Stimulated activated CD4-positive, alpha-beta T cell treated with anti-CD3 and anti-CD28 coated beads, Interleukin-1b, Interleukin-23, amount 100 ng/mL, for 48 hours (primary cell): ENCODE measurements at regions not wholly inside any gene's neighbourhood (a gene's known extent, or its start where the extent isn't known, plus 50 kb on each side); places are given as distances from the start of the nearest gene placed in this dataset.

ENCODE experiments used
- DNase-seq: peaks from one replicate; pipeline ENCODE4 v3.0.0-alpha.2; 2020

- no peak for DNase-seq
Observed at GRCh38 chr7:35437619-35438275, 183.8 kb upstream of the TBX20 start.

DNA sequence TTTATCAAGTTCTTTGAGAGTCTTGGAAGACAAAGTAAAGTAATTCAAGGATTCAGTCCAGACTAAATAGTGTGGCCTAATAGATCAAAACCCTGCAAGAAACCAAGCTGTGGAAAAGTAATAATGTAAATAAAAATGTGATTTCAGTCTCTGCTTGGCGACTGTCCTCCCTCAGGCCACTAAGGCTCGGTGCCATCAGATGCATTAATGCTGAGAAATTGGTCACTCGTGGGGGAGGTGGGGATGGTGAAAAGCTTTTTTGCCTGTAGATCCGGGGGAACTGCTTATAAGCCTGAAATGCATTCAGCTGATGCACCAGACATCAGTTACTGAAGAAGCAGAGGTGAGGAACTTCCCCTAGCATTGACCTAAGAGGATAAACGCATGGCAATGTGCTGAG lies 182.6 kb upstream of the TBX20 start:
- DNase-seq, result no peak

GRCh38 chr7:35430547-35431153 lies 176.8 kb upstream of the TBX20 start:
- DNase-seq, result peak; percentile 12

DNA sequence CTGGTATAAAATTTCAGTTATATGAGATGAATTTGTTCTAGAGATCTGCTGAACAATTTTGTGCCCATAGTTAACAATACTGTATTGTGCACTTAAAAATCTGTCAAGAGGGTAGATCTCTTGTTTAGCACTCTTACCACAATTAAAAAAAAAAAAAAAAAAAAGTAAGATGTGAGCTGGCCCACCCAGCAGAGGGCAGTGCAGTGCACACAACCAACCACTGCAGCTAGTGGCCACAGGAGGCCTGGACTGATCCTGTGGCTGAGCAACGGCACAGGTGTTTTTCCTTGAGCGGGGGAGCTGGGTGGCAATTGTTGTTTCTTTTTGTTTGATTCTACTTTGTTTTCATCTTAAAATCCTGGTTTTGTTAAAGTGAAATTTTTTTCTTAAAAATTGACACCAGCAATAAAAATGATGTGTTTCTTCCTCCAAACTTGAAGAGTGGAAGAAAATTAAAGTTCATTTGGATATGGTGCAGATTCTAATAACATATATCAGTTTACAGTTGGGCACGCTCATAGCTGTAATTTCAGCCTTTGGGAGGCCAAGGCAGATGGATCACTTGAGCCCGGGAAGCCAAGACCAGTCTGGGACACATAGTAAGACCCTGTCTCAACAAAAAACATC lies 171.1 kb upstream of the TBX20 start:
- DNase-seq, result peak; percentile 41

DNA sequence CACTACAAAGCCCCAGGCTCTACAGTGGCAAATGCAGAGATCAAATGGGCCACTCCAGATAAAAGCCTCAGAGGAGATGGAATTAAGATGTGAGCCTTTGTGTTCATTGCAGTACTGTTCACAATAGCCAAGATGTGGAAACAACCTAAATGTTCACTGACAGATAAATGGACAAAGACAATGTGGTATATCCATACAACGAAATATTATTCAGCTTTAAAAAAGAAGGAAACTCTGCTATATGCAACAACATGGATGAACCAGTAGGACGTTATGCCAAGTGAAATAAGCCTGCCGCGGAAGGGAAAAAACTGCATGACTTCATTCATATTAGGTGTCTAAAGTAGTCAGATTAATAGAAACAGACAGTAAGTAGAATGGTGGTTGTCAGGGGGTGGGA lies 170.5 kb upstream of the TBX20 start:
- no peak for DNase-seq

DNA sequence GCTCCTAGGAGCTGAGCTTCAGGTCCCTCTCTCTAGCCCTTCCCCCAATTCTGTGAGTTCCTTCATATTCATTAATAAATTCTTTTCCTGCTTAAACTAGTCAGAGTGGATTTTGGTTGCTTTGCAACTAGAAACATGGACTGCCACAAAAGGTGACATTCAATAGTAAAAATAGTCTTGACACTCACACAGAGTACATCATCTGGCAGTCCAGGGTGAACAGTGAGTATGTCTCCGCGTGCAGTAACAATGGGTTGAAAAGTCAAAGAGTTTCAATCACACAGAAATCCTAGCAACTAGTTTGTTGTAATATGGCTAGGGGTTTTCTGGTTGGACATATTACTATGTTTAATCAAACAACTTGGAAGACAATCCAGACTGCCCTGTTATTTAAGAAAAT lies 168.8 kb upstream of the TBX20 start:
- no peak for DNase-seq

DNA sequence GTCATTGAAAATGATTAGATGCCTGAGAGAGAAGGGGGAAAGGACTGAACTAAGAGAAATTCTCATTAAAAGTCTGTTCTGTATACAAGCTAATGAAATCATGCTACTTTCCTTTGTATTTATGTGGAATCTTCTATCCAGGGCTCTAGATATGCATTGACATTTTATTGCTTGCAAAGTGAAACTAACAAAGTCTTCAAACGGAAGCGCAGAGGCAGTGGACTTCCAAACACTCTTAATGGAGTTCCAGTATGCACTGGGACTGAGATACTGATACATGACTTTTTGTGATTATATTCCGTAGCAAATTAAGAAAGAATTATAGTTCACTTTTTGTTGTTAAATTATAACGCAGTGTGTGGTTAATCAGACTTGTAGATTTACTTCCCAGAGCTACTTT lies 166.8 kb upstream of the TBX20 start:
- no peak for DNase-seq

DNA sequence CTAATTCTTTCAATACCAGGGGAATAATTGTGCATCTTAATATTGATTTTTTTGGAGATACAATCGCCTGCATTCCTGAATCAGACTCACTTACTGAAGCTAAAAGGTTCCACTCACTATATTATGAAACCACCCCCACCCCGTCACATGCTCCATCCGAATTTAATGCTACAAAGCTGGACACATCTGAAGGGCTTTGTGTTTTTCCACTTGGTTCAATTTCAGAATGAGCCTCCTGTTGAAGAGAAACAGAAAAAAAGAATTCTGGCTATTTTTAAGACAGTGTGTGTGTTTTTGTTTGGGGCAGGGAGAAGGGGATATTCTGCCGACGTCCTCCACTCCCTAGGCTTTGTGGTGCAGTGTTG lies 165.5 kb upstream of the TBX20 start:
- no peak for DNase-seq

DNA sequence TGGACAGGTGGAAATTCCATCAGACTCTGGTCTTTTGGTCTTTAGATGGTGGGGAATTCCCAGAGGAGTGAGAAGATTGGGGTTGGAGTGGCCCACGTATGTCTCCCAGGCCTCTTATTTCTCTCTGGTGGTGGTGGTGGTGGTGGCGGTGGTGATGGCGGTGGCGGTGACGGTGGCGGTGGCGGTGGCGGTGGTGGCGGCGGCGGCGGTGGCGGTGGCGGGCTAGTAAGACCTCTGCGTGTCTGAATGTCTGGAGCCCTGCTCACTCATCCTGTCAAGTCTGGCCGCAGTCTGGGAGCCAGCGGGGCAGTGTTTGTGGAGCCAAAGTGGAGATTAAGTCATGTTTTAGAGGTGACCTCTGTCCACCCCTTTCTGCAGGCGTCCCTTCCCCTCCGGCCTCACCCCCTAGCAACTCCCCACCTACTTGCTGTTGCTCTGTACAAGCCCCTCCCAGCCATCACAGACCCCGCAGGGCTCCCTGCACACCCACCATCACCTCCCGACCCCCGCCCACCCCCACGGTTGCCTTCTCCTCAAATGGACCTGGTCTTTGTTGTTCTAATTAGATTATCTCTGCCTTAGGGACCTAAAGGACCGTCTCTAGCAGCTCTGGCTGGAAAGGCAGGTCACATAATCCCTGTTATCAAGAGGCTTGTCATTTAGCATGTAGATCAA lies 165.0 kb upstream of the TBX20 start:
- DNase-seq, result no peak

GRCh38 chr7:35416568-35416967 lies 162.7 kb upstream of the TBX20 start:
- DNase-seq, result no peak

GRCh38 chr7:35415411-35415822 lies 161.5 kb upstream of the TBX20 start:
- DNase-seq, result no peak

GRCh38 chr7:35411331-35411730 lies 157.4 kb upstream of the TBX20 start:
- DNase-seq, result no peak

- DNase-seq, result no peak
Observed at GRCh38 chr7:35405461-35405860, 151.6 kb upstream of the TBX20 start.

- DNase-seq, result no peak
Observed at GRCh38 chr7:35401217-35401879, 147.4 kb upstream of the TBX20 start.

GRCh38 chr7:35399840-35400239 lies 145.9 kb upstream of the TBX20 start:
- DNase-seq, result no peak

DNA sequence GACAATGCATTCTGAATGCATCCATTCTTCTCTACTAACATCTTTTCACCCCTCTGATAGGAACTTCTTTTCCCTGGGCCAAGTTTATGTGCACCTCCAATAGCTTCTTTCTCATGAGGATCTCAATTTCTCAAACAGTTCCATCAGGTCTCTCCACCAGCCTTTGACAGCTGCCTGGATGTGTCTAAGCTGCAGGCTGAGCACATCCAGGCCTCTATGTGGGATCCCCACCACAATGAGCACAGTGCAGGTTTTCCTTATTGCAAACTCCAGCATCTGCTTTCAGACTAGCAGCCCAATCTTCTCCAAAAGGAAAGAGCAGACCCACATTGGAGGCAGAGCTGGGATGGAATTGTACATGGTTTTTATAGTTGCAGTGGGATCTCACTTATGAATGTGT lies 145.3 kb upstream of the TBX20 start:
- no peak for DNase-seq

DNA sequence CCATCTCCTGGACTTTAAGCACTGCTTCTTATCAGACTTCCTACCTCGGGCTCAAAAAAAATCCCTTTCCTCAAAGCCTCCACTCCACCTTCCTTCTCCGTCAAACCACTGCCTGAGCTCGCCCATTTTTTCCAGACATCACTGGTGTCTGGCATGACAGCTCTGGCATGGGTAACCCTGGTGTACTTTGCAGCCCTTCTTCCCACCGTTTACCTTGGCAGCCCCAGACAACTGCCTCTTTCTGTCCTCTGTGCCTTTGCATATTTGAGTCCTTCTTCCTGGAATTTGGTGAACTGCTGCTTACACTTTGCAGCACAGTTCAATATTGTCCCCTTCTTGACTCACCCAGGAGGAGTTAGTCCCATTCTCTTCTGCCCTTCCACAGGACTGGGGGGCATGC lies 144.6 kb upstream of the TBX20 start:
- no peak for DNase-seq

DNA sequence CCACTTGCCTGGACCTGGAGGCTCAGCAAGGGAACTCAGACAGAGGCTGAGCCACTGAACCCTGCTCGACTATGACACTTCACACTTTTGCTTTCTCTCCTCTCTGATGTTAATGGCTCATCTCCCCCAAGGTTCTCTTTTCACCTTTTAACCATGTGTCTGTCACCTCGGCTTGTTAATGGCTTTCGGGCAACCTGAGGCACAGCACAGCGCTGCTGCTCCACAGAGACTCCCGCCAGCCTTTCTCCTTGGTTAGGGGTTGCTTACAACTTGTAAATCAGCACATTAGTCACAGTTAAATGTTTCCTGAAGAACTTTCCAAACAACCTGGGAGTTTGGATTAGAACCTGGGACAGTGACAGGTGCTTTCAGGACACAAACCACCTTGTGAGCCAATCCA lies 136.2 kb upstream of the TBX20 start:
- DNase-seq, result no peak

GRCh38 chr7:35389636-35390035 lies 135.7 kb upstream of the TBX20 start:
- DNase-seq, result no peak

DNA sequence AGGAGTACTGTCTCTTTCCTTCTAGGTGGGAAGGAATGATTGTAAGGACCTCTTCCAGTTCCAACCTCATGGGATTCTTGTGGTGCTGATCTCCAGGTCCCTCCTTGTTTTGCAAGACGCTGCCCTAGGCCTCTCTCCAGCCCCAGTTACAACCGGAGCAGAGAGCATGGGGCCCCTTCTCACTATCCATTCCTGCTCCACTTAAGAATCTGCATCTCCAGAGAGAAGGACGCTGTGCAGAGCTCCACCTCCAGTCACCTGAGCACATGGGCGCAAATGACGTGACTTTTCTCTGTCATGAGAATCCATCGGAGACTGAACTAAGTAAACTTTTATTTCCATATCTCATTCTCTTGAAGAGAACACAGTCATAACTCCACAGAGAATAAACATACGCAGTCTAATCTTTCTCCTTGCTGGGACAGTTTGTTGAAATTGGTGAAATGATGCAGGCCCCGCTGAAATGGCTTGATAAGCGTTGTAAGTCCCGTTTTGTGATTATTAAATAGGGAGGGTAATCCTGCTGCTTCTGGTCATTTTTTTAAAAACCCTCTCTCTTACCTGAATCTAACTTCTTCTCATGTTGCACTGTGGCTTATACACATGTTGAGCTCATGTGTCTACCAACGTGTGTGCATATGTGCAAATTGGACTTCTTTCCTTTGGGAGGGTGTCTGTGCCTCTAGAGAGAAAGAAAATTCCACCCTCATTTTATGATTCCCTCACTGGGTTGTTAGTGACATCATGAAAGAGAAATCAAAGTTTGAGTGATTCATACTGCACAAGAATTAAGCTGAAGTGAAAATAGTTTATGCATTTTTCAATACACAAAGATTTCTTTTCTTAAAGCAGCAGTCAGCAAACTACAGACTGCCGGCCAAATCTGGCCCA lies 133.2 kb upstream of the TBX20 start:
- no peak for DNase-seq

DNA sequence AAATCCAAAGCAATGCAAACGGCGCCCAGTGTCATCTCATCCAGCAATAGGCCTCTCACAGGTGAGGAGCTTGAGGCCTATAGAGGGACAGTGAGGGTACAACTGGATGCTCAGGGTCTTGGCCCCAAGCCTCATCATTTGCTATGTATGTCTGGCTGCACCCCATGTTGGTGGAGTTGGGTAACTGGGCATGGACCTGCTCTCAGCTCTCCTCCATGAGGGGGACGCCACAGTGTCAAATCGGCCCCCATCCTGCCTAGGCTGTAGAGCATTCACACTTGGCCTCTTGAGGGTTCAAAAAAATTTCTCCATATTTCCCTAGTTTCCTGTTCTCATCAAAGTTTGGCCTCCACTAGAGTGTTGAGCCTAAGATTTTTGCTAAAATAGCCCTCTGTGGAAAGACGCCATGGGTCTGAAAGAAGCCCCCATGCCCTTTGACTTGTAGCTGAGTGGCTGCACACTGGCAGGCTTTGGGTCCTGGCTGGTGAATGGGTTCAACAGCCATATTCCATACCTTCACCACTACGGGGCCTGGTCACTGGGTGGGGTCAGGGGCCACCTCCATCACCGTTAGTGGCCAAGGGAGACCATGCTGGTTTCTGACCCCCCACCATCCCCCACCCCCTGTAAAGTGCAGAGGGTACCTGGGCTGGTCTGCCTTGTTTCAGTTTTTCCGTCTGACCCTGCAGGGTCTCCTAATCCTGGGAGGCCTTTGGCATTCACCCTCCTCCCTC lies 132.3 kb upstream of the TBX20 start:
- DNase-seq, result no peak
